Jurkat, Clone E6-1 (cell line): ENCODE measurements at regions not wholly inside any gene's neighbourhood (a gene's known extent, or its start where the extent isn't known, plus 50 kb on each side); places are given as distances from the start of the nearest gene placed in this dataset.

Source experiments
- DNase-seq: peaks from one replicate; pipeline ENCODE4 v3.0.0-alpha.2; 2011; ENCODE audit warnings: low read depth, low spot score
- H3K4me3 ChIP-seq: 2 replicates; pipeline ENCODE4 v1.5.1; 2011; ENCODE audit warnings: mild to moderate bottlenecking, low read length, control low read depth, moderate library complexity

GRCh38 chr1:29489471-29489870 lies 253.1 kb downstream of the PTPRU start:
- no peak overlapping the region for H3K4me3 ChIP-seq
- no peak for DNase-seq

- no peak overlapping the region for H3K4me3 ChIP-seq
- no peak for DNase-seq
Measured at GRCh38 chr1:29488794-29489311, 252.5 kb downstream of the PTPRU start.

GRCh38 chr1:29488086-29488793 lies 251.9 kb downstream of the PTPRU start:
- no peak for DNase-seq
- no peak overlapping the region for H3K4me3 ChIP-seq

- DNase-seq: no peak
Measured at GRCh38 chr1:29487291-29487690, 251.0 kb downstream of the PTPRU start.

GRCh38 chr1:29485096-29485925 lies 249.0 kb downstream of the PTPRU start:
- H3K4me3 ChIP-seq: no peak overlapping the region
- no peak for DNase-seq

More at GRCh38 chr1:29487291-29487690, 251.0 kb downstream of the PTPRU start:
- H3K4me3 ChIP-seq: no peak overlapping the region

- H3K4me3 ChIP-seq: no peak overlapping the region
- DNase-seq: no peak
Measured at GRCh38 chr1:29482991-29483390, 246.7 kb downstream of the PTPRU start.

GRCh38 chr1:29482064-29482463 lies 245.7 kb downstream of the PTPRU start:
- H3K4me3 ChIP-seq: no peak overlapping the region
- no peak for DNase-seq

- no peak for DNase-seq
- no peak overlapping the region for H3K4me3 ChIP-seq
Measured at GRCh38 chr1:29481031-29481430, 244.7 kb downstream of the PTPRU start.

- no peak overlapping the region for H3K4me3 ChIP-seq
- DNase-seq: no peak
Measured at GRCh38 chr1:29478879-29479278, 242.6 kb downstream of the PTPRU start.

GRCh38 chr1:29478151-29478791 lies 241.9 kb downstream of the PTPRU start:
- no peak overlapping the region for H3K4me3 ChIP-seq
- no peak for DNase-seq

- no peak overlapping the region for H3K4me3 ChIP-seq
- peak; percentile 14 for DNase-seq
Measured at GRCh38 chr1:29475326-29475725, 239.0 kb downstream of the PTPRU start.

- H3K4me3 ChIP-seq: no peak overlapping the region
- no peak for DNase-seq
Measured at GRCh38 chr1:29474274-29475244, 238.2 kb downstream of the PTPRU start.

GRCh38 chr1:29473161-29473855 lies 237.0 kb downstream of the PTPRU start:
- no peak overlapping the region for H3K4me3 ChIP-seq
- DNase-seq: peak; percentile 6

- no peak overlapping the region for H3K4me3 ChIP-seq
- no peak for DNase-seq
Measured at GRCh38 chr1:29471487-29472313, 235.4 kb downstream of the PTPRU start.

- H3K4me3 ChIP-seq: no peak overlapping the region
- no peak for DNase-seq
Measured at GRCh38 chr1:29470788-29471119, 234.4 kb downstream of the PTPRU start.

- DNase-seq: no peak
- no peak overlapping the region for H3K4me3 ChIP-seq
Measured at GRCh38 chr1:29470087-29470787, 233.9 kb downstream of the PTPRU start.

- H3K4me3 ChIP-seq: no peak overlapping the region
- DNase-seq: no peak
Measured at GRCh38 chr1:29469457-29469856, 233.1 kb downstream of the PTPRU start.
